SH-SY5Y (cell line): ENCODE measurements at regions not wholly inside any gene's neighbourhood (a gene's known extent, or its start where the extent isn't known, plus 50 kb on each side); places are given as distances from the start of the nearest gene placed in this dataset.

Experiments used
- GATA2 ChIP-seq: IDR thresholded peaks from 2 replicates; pipeline ENCODE4 v1.6.1; 2011; ENCODE audit warnings: mild to moderate bottlenecking, low read depth, low read length
- GATA3 ChIP-seq: IDR thresholded peaks from 2 replicates; pipeline ENCODE4 v1.6.1; 2011; ENCODE audit warnings: low read depth, mild to moderate bottlenecking, low read length, moderate library complexity

DNA sequence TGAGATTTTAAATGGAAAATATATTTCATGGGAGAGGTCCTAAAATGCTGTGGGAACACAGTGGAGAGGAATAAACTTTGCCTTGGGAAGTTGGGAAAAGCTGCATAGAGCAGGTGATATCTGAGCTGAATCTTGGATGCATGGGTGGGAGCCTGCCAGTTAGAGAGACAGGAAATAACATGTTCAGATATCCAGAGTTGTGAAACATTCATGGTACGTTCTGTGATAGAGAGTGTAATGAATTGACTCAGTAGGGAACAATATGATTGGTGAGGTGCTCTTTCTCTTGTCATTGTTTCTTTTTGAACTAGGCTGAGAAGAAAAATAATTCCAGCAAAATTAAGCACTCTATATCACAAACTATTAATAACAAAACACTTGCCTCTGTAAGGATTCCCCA, 72.8 kb downstream of the RPS12 start:
- no peak for TF ChIP-seq GATA2
- no peak for TF ChIP-seq GATA3
